A673 (cell line): ENCODE measurements at regions not wholly inside any gene's neighbourhood (a gene's known extent, or its start where the extent isn't known, plus 50 kb on each side); places are given as distances from the start of the nearest gene placed in this dataset.

Experiments used
- BruUV-seq: library from RNA; stranded (reverse); fragments of 400-500 nt; replicated peaks from 2 replicates; lab custom pipeline; 2021; lab: Mats Ljungman, UMichigan
- CTCF ChIA-PET: fragments of 300-600 bp; sonication (Branson Sonifier 250); formaldehyde crosslinking; loops from one replicate; lab custom pipeline; 2022; ENCODE audit warnings: antibody characterized with exemption; lab: Charles Lee
- POLR2A ChIA-PET: fragments of 300-600 bp; sonication (Branson Sonifier 250); formaldehyde crosslinking; loops from one replicate; lab custom pipeline; 2022; ENCODE audit warnings: antibody characterized with exemption; ENCODE audit not compliant: low non-redundant PET; lab: Charles Lee
- DNase-seq: peaks from one replicate; pipeline ENCODE4 v3.0.0-alpha.2; 2015; ENCODE audit warnings: low spot score
- H3K27ac ChIP-seq: fragments of 200-600 bp; sonication (generic); 2 replicates; pipeline ENCODE4 v1.5.1; 2016; ENCODE audit warnings: mixed run types, low read depth, mild to moderate bottlenecking, mixed read lengths, antibody characterized with exemption, low read length; ENCODE audit not compliant: poor library complexity, severe bottlenecking
- H3K27me3 ChIP-seq: fragments of 200-600 bp; sonication (generic); replicated peaks from 2 replicates; pipeline ENCODE4 v1.6.1; 2017; ENCODE audit warnings: mixed run types, low read depth, mild to moderate bottlenecking, mixed read lengths, antibody characterized with exemption, low read length; ENCODE audit not compliant: insufficient read depth, poor library complexity
- H3K36me3 ChIP-seq: fragments of 200-600 bp; sonication (generic); 2 replicates; pipeline ENCODE4 v1.6.1; 2016; ENCODE audit warnings: mixed run types, mild to moderate bottlenecking, mixed read lengths, antibody characterized with exemption, low read length; ENCODE audit not compliant: insufficient read depth, poor library complexity, severe bottlenecking
- H3K4me1 ChIP-seq: fragments of 200-600 bp; sonication (generic); 2 replicates; pipeline ENCODE4 v1.6.1; 2017; ENCODE audit warnings: mixed run types, mild to moderate bottlenecking, mixed read lengths, antibody characterized with exemption, low read length; ENCODE audit not compliant: insufficient read depth, poor library complexity, severe bottlenecking
- H3K4me3 ChIP-seq: fragments of 200-600 bp; sonication (generic); 2 replicates; pipeline ENCODE4 v1.5.1; 2016; ENCODE audit warnings: low read depth, mixed run types, mild to moderate bottlenecking, mixed read lengths, low read length; ENCODE audit not compliant: poor library complexity, severe bottlenecking
- H3K9me3 ChIP-seq: fragments of 200-600 bp; sonication (generic); 2 replicates; pipeline ENCODE4 v1.6.1; 2016; ENCODE audit warnings: mixed run types, low read depth, mild to moderate bottlenecking, mixed read lengths, antibody characterized with exemption, low read length; ENCODE audit not compliant: poor library complexity, severe bottlenecking
- CTCF ChIP-seq: fragments of 300-800, 200-600 bp; sonication (generic); conservative IDR thresholded peaks from 2 replicates; pipeline ENCODE4 v1.5.1; 2017; ENCODE audit warnings: low read depth, mild to moderate bottlenecking, antibody characterized with exemption, low read length, moderate library complexity, mixed read lengths
- EZH2 ChIP-seq: fragments of 200-600 bp; sonication (generic); IDR thresholded peaks from 2 replicates; pipeline ENCODE4 v1.6.1; 2017; ENCODE audit warnings: borderline replicate concordance, low read depth, mild to moderate bottlenecking, mixed read lengths, antibody characterized with exemption, low read length; ENCODE audit not compliant: poor library complexity, severe bottlenecking
- intact Hi-C: fragments of 100-400 bp; cut with micrococcal nuclease; formaldehyde crosslinking; loops from one replicate; pipeline ENCODE4 v1.10.0; 2022; ENCODE audit not compliant: unreplicated experiment

GRCh38 chr21:24890021-24890420 lies 717.3 kb downstream of the MRPL39 start:
- Histone ChIP-seq H3K36me3 (no peaks in the 10 kb centered on the region), H3K4me1 (no peaks in the 10 kb centered on the region), H3K4me3 (no peak overlapping the region), H3K9me3 (peaks cover 5% of the 10 kb centered on the region), H3K27me3 (no peaks in the 10 kb centered on the region), H3K27ac (no peak overlapping the region)
- TF ChIP-seq CTCF (no peak), EZH2 (no peak)
- DNase-seq: no peak
- ChIA-PET CTCF (no interaction called here), POLR2A (no interaction called here)
- intact Hi-C loops: loop anchor here (10.0 kb wide), 1 partner anchor 425 kb away; no protein-coding TSS in a partner anchor
- BruUV-seq: no TSS peak

- ChIA-PET CTCF (no interaction called here), POLR2A (no interaction called here)
- DNase-seq: no peak
- H3K4me3 ChIP-seq: no peak overlapping the region
- no TSS peak for BruUV-seq
- H3K9me3 ChIP-seq: peaks cover 6% of the 10 kb centered on the region
- no peaks in the 10 kb centered on the region for H3K27me3 ChIP-seq
- H3K4me1 ChIP-seq: no peaks in the 10 kb centered on the region
- intact Hi-C loops: no loop called here
- no peaks in the 10 kb centered on the region for H3K36me3 ChIP-seq
- TF ChIP-seq EZH2: no peak
- TF ChIP-seq CTCF: no peak
- H3K27ac ChIP-seq: no peak overlapping the region
These were observed 725.8 kb downstream of the MRPL39 start for GRCh38 chr21:24881506-24881905.

- Histone ChIP-seq H3K36me3 (no peaks in the 10 kb centered on the region), H3K9me3 (peaks cover 27% of the 10 kb centered on the region), H3K4me1 (no peaks in the 10 kb centered on the region), H3K27me3 (no peaks in the 10 kb centered on the region), H3K4me3 (no peak overlapping the region), H3K27ac (no peak overlapping the region)
- CTCF ChIA-PET: no interaction called here
- no TSS peak for BruUV-seq
- POLR2A ChIA-PET: no interaction called here
- TF ChIP-seq CTCF (no peak), EZH2 (no peak)
- DNase-seq: no peak
- intact Hi-C loops: no loop called here
These were observed 736.6 kb downstream of the MRPL39 start for GRCh38 chr21:24870633-24871032.
